ENCODE measurements at regions not wholly inside any gene's neighbourhood (a gene's known extent, or its start where the extent isn't known, plus 50 kb on each side); places are given as distances from the start of the nearest gene placed in this dataset.

DNA sequence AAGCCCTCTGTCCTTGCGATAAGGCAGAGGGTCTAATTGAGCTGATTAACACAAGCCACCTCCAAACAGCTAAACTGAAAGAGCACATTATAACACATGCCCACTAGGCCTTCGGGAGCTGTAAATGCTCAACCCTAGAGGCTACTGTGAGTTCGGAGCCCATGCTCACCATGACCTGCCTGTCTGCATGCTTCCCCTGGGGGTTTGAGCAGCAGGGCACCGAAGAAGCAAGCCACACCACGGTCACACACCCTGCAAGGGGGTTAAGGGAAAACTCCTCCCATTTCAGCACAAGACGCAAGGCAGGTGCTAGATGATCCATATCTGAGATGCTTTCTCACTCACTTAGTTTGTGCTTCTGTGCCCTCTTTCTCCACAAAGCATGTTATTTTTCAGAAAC is 435.9 kb upstream of the CADM2 start:
- TF ChIP-seq, protein P1, sequence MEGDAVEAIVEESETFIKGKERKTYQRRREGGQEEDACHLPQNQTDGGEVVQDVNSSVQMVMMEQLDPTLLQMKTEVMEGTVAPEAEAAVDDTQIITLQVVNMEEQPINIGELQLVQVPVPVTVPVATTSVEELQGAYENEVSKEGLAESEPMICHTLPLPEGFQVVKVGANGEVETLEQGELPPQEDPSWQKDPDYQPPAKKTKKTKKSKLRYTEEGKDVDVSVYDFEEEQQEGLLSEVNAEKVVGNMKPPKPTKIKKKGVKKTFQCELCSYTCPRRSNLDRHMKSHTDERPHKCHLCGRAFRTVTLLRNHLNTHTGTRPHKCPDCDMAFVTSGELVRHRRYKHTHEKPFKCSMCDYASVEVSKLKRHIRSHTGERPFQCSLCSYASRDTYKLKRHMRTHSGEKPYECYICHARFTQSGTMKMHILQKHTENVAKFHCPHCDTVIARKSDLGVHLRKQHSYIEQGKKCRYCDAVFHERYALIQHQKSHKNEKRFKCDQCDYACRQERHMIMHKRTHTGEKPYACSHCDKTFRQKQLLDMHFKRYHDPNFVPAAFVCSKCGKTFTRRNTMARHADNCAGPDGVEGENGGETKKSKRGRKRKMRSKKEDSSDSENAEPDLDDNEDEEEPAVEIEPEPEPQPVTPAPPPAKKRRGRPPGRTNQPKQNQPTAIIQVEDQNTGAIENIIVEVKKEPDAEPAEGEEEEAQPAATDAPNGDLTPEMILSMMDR (IDR thresholded peaks at IDR 0.05; ENCODE audit: insufficient read depth, low read depth, low read length, missing control alignments), result no peak
- no peak for DNase-seq (ENCODE audit: low read depth)

DNA sequence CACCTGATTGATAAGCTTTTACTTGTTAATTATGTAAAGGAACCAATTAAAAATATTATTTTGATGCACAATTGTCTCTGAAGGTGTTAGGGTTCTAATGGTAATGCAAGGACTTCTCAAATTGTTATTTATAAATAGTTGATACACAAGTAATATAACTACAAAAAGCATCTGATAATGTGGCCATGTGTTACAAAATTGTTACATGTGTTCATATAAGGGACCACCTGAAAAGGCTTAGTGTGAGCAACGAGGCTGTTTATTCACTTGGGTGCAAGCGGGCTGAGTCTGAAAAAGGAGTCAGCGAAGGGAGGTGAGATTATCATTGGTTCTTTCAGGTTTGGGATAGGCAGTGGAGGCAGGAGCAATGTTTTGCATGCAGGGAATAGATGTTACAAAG is 421.9 kb upstream of the CADM2 start:
- DNase-seq (ENCODE audit: low read depth), result no peak
- TF ChIP-seq, protein P1 (IDR thresholded peaks at IDR 0.05; ENCODE audit: insufficient read depth, low read depth, low read length, missing control alignments), result no peak
- H3K4me3 ChIP-seq (ENCODE audit: low read depth, low read length), result no peak overlapping the region

More for the DNA sequence above, 435.9 kb upstream of the CADM2 start:
- no peak overlapping the region for H3K4me3 ChIP-seq (ENCODE audit: low read depth, low read length)

DNA sequence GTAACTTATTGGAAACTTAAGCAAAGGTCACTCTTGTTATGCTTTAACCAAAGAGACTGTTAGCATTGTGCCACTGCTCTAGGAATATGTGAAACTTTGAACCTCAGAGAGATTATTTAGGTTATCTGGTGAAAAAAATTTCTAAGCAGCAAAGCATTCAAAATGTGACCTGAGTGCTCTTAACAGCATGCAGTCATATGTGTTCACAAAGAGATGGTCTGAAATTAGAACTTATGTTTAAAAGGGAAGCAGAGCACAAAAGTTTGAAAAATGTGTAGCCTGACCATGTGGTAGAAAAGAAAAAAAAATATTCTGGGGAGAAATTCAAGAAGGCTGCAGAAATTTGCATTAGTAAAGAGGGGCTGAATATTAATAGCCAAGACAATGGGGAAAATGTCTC is 420.2 kb upstream of the CADM2 start:
- DNase-seq (ENCODE audit: low read depth), result no peak
- TF ChIP-seq, protein P1 (IDR thresholded peaks at IDR 0.05; ENCODE audit: insufficient read depth, low read depth, low read length, missing control alignments), result no peak
- H3K4me3 ChIP-seq (ENCODE audit: low read depth, low read length), result no peak overlapping the region

DNA sequence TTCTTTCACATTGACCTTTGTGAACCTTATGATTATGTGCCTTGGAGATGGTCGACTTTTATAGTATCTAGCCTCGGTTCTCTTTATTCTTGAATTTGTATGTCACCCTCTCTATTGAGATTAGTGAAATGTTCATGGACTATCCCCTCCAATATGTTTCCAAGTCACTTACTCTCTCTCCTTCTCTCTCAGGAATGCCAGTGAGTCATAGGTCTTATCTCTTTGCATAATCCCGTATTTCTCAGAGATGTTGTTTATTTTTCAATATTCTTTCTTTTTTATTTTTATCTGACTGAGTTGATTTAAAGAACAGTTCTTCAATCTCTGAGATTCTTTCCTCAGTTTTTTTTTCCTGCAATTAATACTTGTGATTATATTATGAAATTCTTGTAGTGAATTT is 411.6 kb upstream of the CADM2 start:
- no peak for DNase-seq (ENCODE audit: low read depth)
- H3K4me3 ChIP-seq (ENCODE audit: low read depth, low read length), result no peak overlapping the region
- TF ChIP-seq, protein P1 (IDR thresholded peaks at IDR 0.05; ENCODE audit: insufficient read depth, low read depth, low read length, missing control alignments), result no peak

DNA sequence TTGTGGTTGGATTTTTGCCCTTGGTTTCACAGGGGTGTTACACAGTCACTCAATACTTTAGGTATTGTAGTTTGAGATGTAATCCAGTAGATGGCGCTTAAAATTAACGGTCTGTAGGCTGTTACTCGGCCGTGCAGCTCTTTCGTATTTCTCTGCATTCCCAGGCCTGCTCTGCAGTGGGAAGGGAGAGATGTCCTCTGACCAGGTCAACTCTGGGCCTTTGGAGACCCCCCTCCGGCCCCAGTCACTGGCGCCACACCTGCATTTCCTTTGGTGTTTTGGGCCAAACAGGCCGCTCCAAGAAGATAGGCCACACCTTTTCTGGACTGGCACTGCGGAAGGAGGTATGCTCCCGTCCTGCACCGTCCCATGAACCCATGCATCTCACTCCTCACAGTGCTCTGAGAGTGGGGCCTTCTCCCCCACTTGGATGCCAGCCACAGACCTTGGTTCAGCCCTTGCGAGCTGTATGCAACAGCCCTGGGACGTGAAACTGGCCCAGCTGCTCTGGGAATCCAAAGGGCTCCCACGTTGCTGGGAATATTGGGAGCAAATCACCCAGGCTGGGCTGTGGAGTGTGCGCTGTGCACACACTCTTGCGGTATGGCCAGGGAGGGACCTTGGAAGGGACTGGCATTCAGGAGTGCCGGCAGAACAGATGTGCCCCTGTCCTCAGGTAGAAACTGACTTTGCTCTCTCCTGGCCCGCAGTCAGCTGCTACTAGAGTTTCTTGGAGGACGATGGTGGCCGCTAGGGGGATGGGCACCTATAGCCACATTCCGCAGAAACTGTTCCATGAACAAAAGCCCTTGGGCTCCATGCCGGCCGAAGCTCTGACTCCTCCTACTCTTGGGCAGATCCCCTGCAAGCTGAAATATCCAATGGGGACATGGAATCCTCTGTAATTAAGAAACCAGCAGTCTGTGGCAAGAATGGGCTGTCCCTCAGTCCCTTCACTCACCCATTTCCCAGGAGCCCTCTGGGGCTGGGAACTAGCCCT is 410.5 kb upstream of the CADM2 start:
- peak; percentile 23 for DNase-seq (ENCODE audit: low read depth)
- H3K4me3 ChIP-seq (ENCODE audit: low read depth, low read length), result no peak overlapping the region
- TF ChIP-seq, protein P1 (IDR thresholded peaks at IDR 0.05; ENCODE audit: insufficient read depth, low read depth, low read length, missing control alignments), result peak; percentile 32

DNA sequence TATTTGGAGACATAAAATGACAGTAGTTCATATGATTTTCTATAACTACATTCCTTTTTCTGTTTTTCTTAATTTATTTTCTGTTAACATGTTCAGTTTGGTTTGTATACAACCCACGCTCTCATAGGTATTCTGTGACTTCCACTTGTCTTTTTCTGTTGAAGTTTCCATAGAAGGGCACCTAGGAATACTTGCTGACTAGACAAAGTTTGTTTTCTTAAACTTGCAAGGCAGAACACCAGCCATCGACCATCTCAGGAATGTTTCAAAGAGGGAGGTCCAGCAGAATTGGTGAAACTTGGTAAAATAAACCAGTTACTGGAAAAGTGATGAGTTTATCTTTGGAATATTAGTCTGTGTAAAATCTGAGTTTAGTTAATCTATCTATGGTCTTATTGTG is 403.2 kb upstream of the CADM2 start:
- TF ChIP-seq, protein P1 (IDR thresholded peaks at IDR 0.05; ENCODE audit: insufficient read depth, low read depth, low read length, missing control alignments), result no peak
- DNase-seq (ENCODE audit: low read depth), result no peak

More for the DNA sequence above, 403.2 kb upstream of the CADM2 start:
- no peak overlapping the region for H3K4me3 ChIP-seq (ENCODE audit: low read depth, low read length)
